Activated CD4-positive, alpha-beta T cell treated with anti-CD3 and anti-CD28 coated beads for 48 hours (primary cell): ENCODE measurements at regions not wholly inside any gene's neighbourhood (a gene's known extent, or its start where the extent isn't known, plus 50 kb on each side); places are given as distances from the start of the nearest gene placed in this dataset.
A peak's percentile ranks its signal among the peaks of the same experiment; 100 is the strongest.
"Not testable (repeated sequence)": the region's sequence is repeated elsewhere in the genome, so short reads cannot be mapped to it uniquely, and the experiment has no call there.

Source experiments
- DNase-seq: peaks from one replicate; pipeline ENCODE4 v3.0.0-alpha.2; 2020

DNA sequence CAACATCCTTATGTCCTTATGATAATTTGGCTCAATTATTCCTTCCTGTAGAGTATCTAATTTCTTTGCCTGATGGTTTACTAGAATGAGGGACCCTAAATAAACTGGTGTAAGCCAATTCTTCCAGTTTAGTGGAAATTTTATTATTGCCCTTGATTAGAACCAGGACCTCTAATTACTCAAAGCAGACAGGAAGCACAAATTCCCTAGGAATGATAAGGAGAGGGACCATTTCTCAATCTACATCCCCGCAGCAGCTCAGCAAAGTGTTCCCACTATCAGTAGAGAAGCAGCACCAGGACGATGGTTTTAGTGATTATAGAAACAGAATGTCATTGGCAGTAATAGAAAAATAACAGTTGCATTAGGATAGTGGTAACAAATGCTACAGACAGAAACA, 97.1 kb downstream of the PLPPR4 start:
- DNase-seq, result no peak

DNA sequence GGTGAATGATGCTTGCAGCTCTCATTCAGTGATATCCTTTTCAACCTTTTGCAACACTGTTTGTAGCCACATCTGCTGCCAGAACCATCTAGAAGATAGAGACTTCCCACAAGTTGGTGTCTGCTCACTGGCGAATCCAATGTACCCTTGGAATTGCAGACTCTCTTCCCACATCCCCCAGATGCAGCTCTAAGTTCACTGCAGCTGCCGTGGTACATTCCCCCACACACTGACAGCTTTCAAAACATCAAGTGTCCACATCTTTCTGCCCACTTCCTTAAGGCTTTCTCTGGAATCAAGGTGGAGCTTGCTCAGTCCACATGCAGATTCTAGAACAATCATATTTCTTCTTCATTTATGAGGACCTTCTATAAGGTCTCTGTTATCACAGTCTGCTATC, 99.2 kb downstream of the PLPPR4 start:
- no peak for DNase-seq

DNA sequence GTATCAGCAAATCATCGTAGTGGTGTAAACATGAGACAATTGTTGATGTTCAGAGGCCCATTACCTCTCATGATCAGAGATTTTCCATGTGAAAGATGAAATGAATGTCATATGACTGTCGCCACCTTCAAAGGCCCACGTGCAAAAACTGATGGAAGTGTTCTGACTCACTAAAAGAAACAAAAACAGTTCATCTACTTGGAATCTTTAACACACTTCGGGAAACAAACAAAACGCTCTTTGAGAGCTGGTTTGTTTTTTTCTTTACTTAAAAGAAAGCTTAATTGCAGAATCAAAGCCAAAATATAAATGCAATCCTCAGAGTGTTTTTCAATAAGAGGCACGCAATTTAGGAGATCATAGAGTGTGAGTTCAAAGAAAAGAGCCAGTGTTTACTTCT, 100.8 kb downstream of the PLPPR4 start:
- no peak for DNase-seq

DNA sequence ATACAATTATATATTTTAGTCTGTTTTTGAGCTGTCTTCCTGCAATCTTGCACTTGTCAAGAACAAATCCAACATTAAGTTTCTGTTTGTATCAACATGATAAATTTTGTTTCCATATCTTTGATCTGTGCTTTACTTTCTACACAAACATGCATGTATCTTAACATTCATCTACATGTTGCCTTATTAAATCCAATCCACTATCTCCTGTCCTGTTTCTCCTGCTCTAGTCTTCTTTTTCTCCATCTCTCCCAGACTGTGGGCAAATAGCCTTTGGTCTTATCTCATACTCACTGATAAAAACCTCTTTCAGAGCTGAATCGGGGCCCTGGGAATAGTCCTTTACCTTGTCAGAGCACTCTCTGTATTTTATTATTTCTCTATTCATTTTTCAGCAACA, 101.3 kb downstream of the PLPPR4 start:
- no peak for DNase-seq

DNA sequence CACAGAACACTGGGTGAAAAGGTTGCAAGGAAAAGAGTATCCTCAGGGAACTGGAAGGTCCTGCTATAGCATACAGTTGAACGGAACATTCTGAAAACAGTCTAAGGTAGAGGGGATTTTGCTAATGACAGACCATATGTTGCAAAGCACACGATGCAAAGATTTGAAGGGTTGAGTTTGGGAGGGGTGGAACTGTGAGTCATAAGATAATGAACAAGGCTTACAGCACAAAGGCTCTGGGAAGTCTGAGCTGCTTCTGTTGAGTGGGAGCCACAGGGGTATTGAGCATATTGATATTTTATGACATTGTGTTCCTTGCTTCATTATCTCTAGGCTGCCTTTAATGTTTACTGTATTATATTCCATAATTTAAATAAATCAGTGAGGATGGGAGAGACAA, 104.9 kb downstream of the PLPPR4 start:
- DNase-seq, result no peak

DNA sequence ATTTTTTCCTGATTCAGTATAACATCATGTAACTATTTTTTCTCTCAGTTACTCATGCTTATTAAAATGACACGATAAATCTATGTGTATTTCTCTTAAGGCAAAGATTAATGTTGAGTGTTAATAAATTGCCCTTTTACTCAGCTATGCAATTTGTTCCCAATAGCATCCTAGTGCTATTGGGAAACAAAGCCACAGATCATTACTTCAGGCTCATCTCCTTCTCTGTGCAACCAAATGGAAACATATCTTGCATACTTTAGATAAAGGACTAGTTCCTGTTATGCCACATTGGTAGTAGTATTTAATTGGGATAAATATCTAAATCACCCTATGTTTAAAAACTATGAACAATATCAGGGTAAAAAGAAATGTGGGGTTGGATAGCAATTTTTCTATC, 106.2 kb downstream of the PLPPR4 start:
- DNase-seq, result no peak

DNA sequence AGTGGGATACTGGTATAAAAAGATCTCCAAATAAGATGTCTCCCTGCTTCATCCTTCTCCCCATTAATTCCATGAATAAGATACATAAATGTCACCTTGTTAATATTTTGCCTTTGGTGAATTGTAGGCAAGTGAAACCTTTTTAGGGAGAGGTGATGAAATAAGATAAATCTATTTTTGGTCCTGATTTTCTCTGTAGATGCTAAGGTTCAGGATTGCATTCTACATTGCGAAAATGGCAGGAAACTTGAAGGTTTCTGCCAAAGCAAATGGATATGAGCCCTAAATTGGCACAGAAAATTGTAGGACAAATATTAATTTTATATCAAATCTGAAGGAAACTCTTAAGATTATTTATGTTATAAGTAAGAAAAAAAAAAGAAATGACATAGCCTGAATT, 107.1 kb downstream of the PLPPR4 start:
- no peak for DNase-seq

DNA sequence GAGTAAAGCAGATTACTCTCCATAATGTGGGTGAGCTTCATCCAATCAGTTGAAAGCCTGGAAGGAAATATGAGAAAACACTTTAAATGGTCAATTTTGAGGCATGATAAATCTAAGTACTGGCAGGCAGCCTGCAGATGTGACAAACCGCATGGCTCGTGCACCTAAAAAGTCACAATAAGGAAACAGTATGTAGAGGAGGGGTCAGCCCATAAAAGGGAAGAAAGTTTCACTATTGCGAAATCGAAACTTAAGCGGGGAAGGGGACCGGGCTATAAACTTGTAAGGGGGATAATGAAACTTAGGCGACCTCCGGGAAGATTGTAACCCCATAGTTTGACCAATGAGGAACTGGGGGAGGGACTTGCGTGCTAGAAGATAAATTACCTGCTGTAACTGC, 109.8 kb downstream of the PLPPR4 start:
- no peak for DNase-seq

DNA sequence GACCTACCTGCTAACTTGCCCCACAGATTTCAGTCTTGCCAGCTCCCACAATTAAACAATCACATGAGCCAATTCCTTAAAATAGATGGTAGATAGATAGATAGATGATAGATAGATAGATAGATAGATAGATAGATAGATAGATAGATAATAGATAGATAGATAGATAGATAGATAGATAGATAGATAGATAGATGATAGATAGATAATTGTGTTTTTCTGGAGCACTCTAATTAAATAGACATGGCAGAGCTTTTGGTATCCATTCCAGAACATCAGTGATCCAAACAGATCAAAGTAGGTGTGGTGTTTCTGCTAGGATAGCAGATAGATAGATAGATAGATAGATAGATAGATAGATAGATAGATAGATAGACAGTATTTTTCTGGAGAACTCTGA, 110.4 kb downstream of the PLPPR4 start:
- not testable (repeated sequence) for DNase-seq

DNA sequence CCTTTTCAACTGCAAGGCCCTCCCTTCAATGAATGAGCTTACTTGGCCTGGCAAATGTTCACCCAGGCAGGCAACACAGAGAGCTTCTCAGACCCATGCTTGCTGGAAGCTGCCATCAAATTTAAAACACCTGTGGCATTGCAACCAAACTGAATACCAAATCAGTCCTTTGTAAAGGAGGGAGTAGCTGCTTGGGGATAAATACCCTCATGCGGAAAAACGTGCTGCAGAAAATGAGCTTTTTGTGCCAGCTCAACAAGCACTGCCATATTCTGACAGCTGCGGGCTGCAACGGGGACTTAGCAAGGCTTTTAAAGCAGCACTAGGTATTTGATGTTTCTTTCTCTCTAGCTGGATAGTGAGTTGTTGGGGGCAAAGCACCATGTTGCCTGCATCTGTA, 119.7 kb downstream of the PLPPR4 start:
- no peak for DNase-seq

DNA sequence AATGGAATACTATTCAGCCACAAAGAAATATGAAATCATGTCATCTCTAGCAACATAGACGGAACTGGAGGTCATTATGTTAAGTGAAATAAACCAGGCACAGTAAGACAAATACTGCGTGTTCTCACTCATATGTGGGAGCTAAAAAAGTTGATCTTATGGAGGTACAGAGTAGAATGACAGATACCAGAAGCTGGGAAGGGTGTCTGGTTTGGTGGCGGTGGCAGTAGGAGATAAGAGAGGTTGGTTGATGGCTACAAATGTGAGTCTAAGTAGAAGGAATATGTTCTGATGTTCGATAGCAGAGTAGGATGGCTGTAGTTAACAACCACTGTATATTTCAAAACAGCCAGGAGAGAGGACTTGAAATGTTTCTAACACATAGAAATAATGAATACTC, 121.6 kb downstream of the PLPPR4 start:
- no peak for DNase-seq

DNA sequence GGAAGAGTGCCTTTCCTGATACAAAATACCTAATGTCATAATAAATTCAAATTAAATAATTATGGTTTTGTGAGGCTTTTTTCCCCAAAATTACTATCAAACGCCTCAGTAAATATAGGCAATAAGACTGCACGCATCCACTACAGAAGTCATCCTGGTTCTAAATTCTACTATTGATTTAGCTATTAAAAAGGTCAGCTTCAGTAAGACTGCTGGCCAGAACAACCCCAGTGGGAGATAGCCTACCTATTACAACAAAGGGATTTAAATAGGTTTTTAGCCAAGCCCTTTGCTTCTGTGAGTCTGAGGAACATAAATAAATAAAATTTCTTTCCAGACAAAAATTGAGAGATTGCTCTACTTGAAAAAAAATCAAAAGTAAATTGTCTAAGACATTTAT, 132.1 kb downstream of the PLPPR4 start:
- DNase-seq, result no peak

DNA sequence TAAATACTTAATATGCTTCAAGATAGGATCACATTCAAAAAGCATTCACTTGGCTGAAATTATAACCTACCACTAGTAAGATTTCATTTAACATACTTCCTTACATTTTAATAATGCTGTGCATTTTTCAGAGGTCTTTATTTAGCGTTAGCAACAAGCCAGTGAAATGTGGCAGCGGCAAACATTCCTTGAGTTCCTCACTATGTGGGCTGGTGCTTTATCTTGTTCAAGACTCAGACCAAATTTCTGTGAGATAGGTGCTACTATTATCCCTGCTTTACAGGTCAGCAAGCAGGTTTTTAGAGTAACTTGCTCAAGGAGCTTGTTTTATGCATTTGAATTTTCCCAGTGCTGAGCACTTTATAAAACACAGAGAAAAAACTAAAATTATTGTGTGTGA, 132.7 kb downstream of the PLPPR4 start:
- DNase-seq, result no peak

DNA sequence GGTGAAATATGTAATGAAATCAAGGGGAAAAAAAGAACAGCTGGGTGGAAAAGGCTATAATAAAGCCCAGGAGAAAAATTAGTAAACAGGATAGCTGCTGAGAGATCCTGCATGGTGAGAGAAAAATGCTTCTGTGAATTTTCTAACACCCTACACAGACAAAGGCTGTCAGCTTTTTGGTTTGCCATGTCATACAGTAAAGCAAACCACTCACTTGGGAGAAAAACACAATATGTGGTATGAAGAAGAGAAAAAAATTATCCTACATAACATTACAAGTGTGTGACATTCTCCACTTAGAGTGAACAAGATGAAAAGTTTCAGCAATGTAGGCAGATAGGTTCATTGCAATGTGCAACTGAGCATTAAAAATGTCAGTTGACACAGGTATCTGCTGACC, 133.6 kb downstream of the PLPPR4 start:
- no peak for DNase-seq

DNA sequence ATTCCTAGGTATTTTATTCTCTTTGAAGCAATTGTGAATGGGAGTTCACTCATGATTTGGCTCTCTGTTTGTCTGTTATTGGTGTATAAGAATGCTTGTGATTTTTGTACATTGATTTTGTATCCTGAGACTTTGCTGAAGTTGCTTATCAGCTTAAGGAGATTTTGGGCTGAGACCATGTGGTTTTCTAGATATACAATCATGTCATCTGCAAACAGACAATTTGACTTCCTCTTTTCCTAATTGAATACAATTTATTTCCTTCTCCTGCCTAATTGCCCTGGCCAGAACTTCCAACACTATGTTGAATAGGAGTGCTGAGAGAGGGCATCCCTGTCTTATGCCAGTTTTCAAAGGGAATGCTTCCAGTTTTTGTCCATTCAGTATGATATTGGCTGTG, 137.3 kb downstream of the PLPPR4 start:
- not testable (repeated sequence) for DNase-seq

DNA sequence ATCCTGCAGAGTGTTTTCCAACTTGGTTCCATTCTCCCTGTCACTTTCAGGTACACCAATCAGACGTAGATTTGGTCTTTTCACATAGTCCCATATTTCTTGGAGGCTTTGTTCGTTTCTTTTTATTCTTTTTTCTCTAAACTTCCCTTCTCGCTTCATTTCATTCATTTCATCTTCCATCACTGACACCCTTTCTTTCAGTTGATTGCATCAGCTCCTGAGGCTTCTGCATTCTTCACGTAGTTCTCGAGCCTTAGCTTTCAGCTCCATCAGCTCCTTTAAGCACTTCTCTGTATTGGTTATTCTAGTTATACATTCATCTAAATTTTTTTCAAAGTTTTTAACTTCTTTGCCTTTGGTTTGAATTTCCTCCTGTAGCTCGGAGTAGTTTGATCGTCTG, 140.1 kb downstream of the PLPPR4 start:
- DNase-seq, result not testable (repeated sequence)

DNA sequence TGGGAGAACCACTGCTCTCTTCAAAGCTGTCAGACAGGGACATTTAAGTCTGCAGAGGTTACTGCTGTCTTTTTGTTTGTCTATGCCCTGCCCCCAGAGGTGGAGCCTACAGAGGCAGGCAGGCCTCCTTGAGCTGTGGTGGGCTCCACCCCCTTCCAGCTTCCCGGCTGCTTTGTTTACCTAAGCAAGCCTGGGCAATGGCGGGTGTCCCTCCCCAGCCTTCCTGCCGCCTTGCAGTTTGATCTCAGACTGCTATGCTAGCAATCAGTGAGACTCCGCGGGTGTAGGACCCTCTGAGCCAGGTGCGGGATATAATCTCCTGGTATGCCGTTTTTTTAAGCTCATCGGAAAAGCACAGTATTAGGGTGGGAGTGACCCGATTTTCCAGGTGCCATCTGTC, 141.0 kb downstream of the PLPPR4 start:
- not testable (repeated sequence) for DNase-seq

DNA sequence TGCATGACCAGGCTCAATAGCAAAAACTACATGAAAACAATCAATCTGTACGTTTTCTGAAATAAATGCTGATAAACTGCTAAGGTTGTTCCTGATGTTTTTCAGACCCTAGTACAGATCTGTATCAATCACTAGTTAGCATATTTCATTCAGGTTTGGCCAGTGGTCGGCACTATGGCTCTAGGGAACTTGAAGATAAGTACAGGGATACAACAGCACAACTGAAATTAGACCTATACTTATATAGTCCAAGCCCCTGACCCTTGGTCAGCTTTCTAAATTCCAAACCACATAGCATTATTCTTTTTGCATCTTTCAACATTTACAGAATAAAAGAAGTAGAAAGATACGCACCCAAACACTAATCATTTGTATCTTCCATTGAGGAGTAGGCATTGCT, 142.7 kb downstream of the PLPPR4 start:
- no peak for DNase-seq

DNA sequence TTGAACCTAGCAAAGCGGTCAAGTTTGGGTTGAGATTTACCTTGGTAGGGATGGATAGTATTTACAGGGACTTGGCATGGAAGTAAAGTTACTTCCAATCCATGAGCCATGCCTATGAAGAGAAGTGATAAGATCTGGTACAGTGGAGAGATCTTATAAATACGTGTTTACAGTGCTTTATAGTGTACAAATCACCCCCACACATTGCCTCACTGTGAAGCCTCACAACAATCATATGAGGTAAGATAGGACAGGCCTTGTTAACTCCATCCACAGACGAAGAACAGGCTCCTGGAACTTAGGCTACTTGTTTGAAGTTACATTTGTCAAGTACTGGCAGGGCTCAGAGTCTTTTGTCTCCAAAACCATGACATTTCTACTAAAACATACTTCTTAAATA, 159.8 kb downstream of the PLPPR4 start:
- DNase-seq, result no peak

DNA sequence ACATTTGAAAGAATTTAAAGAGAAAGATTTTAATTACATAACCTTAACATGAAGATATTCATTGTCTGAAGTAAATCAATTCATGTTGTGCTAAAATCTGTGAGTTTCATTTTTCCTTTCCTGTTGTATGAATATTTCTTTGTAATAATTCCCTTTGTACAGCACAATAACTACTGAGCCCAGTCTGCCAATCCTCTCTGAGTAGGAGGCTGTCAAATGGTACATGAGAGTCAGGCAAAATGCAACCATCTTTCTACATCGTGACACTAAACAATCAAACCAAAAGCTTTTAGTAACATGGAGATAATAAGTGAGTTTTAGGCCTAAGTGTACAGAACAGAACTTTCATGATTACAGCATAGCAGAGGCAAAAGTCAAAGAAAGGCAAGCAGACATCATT, 165.5 kb downstream of the PLPPR4 start:
- DNase-seq, result no peak

DNA sequence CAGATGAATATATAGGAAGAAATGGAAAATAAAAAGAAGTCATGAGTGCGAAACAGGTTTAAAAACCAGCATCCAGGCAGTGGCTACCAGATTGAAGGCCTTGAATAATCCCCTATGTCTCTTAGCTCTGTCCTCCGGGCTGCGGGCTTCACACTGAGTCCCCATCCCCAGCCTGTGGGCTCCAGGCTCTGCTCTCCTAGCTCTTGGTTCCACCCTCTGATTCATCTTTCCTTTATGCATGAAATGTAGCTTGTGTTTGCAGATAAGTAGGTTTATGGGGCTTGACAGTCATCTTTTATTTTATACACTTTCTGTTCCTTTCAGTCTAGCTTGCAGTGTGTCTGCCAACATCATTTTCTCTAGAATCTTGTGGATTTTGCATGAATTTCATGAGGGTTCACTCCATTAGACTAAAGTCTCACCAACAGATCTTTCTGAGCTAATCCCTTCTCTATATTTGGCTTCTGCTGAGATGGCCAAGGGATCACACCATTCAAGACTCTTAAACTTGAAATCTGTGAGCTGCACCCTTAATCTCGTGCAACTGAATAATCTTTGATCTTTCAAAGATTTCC, 174.5 kb downstream of the PLPPR4 start:
- DNase-seq, result no peak

DNA sequence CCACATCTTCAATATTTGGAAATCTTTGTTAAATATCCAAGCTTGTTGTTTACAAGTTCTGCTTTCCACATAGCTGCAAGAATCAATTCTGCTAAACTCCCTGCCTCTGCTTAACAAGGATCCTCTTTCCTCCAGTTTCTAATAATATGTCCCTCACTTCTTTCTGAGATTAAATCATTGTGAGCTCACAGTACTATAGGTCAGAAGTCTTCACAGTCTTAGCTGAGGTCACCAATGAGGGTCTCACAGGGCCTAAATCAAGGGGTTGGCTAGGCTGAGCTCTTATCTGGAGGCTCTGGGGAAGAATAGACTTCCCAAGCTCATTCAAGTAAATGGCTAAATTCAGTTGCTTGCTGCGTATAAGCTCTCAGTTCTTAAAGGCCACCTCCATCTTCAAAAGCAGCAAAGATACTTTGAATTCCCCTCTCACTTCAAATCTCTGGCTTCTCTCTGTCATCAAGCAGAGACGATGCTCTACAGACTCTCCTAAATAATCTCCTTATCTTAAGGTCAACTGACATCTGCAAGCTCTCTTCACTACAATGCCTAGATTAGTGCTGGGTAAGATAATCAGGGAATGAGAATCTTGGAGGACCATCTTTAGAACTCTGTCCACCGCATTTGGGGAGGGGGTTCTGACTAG, 175.3 kb downstream of the PLPPR4 start:
- no peak for DNase-seq

DNA sequence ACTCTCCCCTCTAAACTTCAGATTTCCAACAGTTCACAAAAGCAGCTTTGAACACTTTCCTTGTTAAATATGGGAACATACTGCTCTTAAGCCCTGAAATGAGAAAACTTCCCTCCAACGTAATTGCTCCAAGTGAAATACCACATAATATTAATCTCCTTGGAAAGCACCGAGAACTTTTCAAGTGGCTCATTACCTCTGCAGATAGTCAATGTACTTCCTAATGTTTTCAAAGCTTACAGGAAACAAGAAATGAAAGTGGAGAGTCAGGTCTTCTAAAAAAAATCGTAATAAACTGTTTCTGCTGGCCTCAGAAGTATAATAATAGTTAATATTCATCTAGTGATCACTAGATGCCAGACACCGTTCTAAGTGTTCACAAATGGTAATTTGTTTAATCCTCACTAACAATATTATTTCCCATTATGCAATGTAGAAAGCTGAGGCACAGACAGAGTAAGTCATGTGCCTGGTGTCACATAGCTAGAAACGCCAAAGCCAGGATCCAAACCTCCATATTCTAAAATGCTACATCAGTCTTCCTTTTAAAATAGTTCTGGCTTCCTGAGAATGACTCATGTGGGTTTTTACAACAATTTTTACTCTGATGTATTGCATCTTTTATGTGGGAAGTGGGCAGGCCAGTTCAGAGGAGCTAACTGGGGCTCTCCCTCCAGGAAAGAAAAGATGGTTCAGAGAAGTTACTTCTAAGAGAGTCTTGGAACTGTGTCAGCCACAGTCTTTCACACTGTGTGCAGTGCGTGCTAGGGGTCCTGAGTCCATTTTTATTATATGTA, 177.2 kb downstream of the PLPPR4 start:
- peak; percentile 14 for DNase-seq

DNA sequence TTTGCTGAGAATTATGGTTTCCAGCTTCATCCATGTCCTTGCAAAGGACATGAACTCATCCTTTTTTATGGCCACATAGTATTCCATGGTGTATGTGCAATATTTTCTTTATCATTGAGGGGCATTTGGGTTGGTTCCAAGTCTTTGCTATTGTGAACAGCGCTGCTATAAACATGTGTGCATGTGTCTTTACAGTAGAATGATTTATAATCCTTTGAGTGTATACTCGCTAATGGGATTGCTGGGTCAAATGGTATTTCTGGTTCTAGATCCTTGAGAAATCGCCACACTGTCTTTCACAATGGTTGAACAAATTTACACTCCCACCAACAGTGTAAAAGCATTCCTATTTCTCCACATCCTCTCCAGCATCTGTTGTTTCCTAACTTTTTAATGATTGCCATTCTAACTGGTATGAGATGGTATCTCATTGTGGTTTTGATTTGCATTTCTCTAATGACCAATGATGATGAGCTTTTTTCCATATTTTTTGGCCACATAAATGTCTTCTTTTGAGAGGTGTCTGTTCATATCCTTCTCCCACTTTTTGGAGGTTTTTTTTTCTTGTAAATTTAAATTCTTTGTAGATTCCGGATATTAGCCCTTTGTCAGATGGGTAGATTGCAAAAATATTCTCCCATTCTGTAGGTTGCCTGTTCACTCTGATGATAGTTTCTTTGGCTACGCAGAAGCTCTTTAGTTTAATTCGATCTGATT, 180.1 kb downstream of the PLPPR4 start:
- not testable (repeated sequence) for DNase-seq
